Peyer's patch (tissue), 4 donors: ENCODE measurements at regions not wholly inside any gene's neighbourhood (a gene's known extent, or its start where the extent isn't known, plus 50 kb on each side); places are given as distances from the start of the nearest gene placed in this dataset.
"Not testable (repeated sequence)": the region's sequence is repeated elsewhere in the genome, so short reads cannot be mapped to it uniquely, and the experiment has no call there.

Experiments used
- CTCF ChIP-seq, 6 experiments: fragments of 450-650 bp in 4 of 6; fragments of 200-600 bp in 2 of 6; sonication (generic) in 1 of 6; IDR thresholded peaks; one replicate each; pipeline ENCODE4 v1.5.1; 2017 to 2019; ENCODE audit warnings: antibody characterized with exemption in 6 of 6, mild to moderate bottlenecking in 3 of 6, moderate library complexity in 1 of 6
- POLR2A ChIP-seq, 2 donors: fragments of 450-650 bp; IDR thresholded peaks; one replicate each; pipeline ENCODE4 v1.5.1; 2017; ENCODE audit warnings: antibody characterized with exemption in 2 of 2, mild to moderate bottlenecking in 2 of 2, moderate library complexity in 2 of 2

DNA sequence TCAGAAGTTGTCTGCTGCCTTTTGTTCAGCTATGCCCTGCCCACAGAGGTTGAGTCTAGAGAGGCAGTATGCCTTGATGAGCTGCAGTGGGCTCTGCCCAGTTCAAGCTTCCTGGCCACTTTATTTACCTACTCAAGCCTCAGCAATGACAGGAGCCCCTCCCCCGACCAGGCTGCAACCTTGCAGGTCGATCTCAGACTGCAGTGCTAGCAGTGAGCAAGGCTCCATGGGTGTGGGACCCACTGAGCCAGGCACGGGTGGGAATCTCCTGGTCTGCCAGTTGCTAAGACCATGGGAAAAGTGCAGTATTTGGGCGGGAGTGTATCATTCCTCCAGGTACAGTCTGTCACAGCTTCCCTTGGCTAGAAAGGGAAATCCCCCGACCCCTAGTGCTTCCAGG is 1554.8 kb downstream of the PCDH9 start:
- not testable (repeated sequence) for TF ChIP-seq POLR2A, CTCF (IDR thresholded peaks at IDR 0.05)
